SK-N-SH (cell line): ENCODE measurements at regions not wholly inside any gene's neighbourhood (a gene's known extent, or its start where the extent isn't known, plus 50 kb on each side); places are given as distances from the start of the nearest gene placed in this dataset.

Source experiments
- CTCF ChIA-PET: fragments of 300-600, 350-600 bp; formaldehyde crosslinking; extraction: SDS; loops from one replicate; lab custom pipeline; 2021; lab: Yijun Ruan, JAX
- POLR2A ChIA-PET: fragments of 350-600 bp; sonication (Branson Sonifier 250); formaldehyde crosslinking; extraction: SDS; loops from one replicate; lab custom pipeline; 2020; ENCODE audit warnings: antibody characterized with exemption, inconsistent platforms; lab: Yijun Ruan, JAX
- DNase-seq: peaks from one replicate; pipeline ENCODE4 v3.0.0; 2012
- H2AFZ ChIP-seq: fragments of 200-600 bp; sonication (generic); 2 replicates; pipeline ENCODE4 v1.8.1; 2016; ENCODE audit warnings: antibody characterized with exemption, mild to moderate bottlenecking, low read depth
- H3F3A ChIP-seq: fragments of 200-600 bp; sonication (generic); replicated peaks from 2 replicates; pipeline ENCODE3; 2016; ENCODE audit warnings: antibody characterized with exemption, mild to moderate bottlenecking; ENCODE audit not compliant: insufficient read depth
- H3K27ac ChIP-seq, 2 experiments: fragments of 200-500 bp in 1 of 2; fragments of 200-600 bp in 1 of 2; sonication (Bioruptor generic) in 1 of 2; sonication (generic), shearing (Covaris generic) in 1 of 2; 2 replicates each; pipeline versions ENCODE4 v1.5.1 to v1.6.1; 2014 to 2016; ENCODE audit warnings: low read depth in 2 of 2, inconsistent platforms in 1 of 2, low read length in 1 of 2, mild to moderate bottlenecking in 1 of 2, mixed read lengths in 1 of 2
- H3K27me3 ChIP-seq: fragments of 200-600 bp; sonication (generic), shearing (Covaris generic); 2 replicates; pipeline ENCODE4 v1.6.1; 2016; ENCODE audit warnings: mixed run types; ENCODE audit not compliant: insufficient read depth
- H3K36me3 ChIP-seq, 2 experiments: fragments of 200-500 bp in 1 of 2; fragments of 200-600 bp in 1 of 2; sonication (Bioruptor generic) in 1 of 2; sonication (generic) in 1 of 2; replicated peaks in 1 of 2; 2 replicates each; pipeline versions ENCODE3 to v1.5.1; 2014 to 2016; ENCODE audit warnings: low read length in 1 of 2, mild to moderate bottlenecking in 1 of 2; ENCODE audit not compliant: insufficient read depth in 2 of 2, control insufficient read depth in 1 of 2
- H3K4me1 ChIP-seq, 2 experiments: fragments of 200-500 bp in 1 of 2; fragments of 200-600 bp in 1 of 2; sonication (Bioruptor generic) in 1 of 2; sonication (generic), shearing (Covaris generic) in 1 of 2; 2 replicates each; pipeline versions ENCODE4 v1.5.1 to v1.6.1; 2014 to 2016; ENCODE audit warnings: low read depth in 1 of 2, low read length in 1 of 2, mixed run types in 1 of 2; ENCODE audit not compliant: insufficient read depth in 2 of 2, control insufficient read depth in 1 of 2
- H3K4me2 ChIP-seq: fragments of 200-600 bp; sonication (generic), shearing (Covaris generic); 2 replicates; pipeline ENCODE4 v1.6.1; 2017; ENCODE audit warnings: mixed run types
- H3K4me3 ChIP-seq, 2 experiments: fragments of 200-500 bp in 1 of 2; fragments of 200-600 bp in 1 of 2; sonication (Bioruptor generic) in 1 of 2; sonication (generic), shearing (Covaris generic) in 1 of 2; 2 replicates each; pipeline versions ENCODE4 v1.5.1 to v1.8.1; 2014 to 2016; ENCODE audit warnings: low read depth in 2 of 2, inconsistent platforms in 1 of 2, low read length in 1 of 2, mild to moderate bottlenecking in 1 of 2, mixed read lengths in 1 of 2, moderate library complexity in 1 of 2
- H3K79me2 ChIP-seq: fragments of 200-600 bp; sonication (generic); 2 replicates; pipeline ENCODE4 v1.8.1; 2017; ENCODE audit warnings: mild to moderate bottlenecking; ENCODE audit not compliant: insufficient read depth
- H3K9ac ChIP-seq: fragments of 200-600 bp; sonication (generic); 2 replicates; pipeline ENCODE4 v1.6.1; 2017; ENCODE audit warnings: mixed run types
- H3K9me2 ChIP-seq: fragments of 200-600 bp; sonication (generic); 2 replicates; pipeline ENCODE4 v1.6.1; 2017; ENCODE audit warnings: mixed run types
- H3K9me3 ChIP-seq: fragments of 200-600 bp; sonication (generic); 2 replicates; pipeline ENCODE4 v1.6.1; 2017; ENCODE audit warnings: mixed run types, mild to moderate bottlenecking, moderate library complexity
- H4K20me1 ChIP-seq: fragments of 200-600 bp; sonication (generic); 2 replicates; pipeline ENCODE4 v1.6.1; 2017; ENCODE audit warnings: mild to moderate bottlenecking, mixed run types; ENCODE audit not compliant: insufficient read depth
- CHD2 ChIP-seq: fragments of 150-350 bp; IDR thresholded peaks from 2 replicates; pipeline ENCODE4 v1.6.1; 2018; ENCODE audit warnings: low read length; ENCODE audit not compliant: partially characterized antibody
- EZH2phosphoT487 ChIP-seq: fragments of 200-600 bp; sonication (generic); IDR thresholded peaks from 2 replicates; pipeline ENCODE4 v1.6.1; 2017; ENCODE audit warnings: low read depth, mixed run types, mild to moderate bottlenecking, antibody characterized with exemption, moderate library complexity, borderline replicate concordance
- FOSL2 ChIP-seq: IDR thresholded peaks from 2 replicates; pipeline ENCODE4 v1.4.0; 2012; ENCODE audit warnings: low read depth, mild to moderate bottlenecking, moderate library complexity, borderline replicate concordance
- FOXM1 ChIP-seq: IDR thresholded peaks from 2 replicates; pipeline ENCODE4 v1.4.0; 2012; ENCODE audit warnings: low read depth, mild to moderate bottlenecking
- GATA2 ChIP-seq: sonication (generic); formaldehyde crosslinking; IDR thresholded peaks from 2 replicates; pipeline ENCODE4 v1.5.0; 2020; ENCODE audit warnings: mild to moderate bottlenecking, missing genetic modification reagents
- JUND ChIP-seq: IDR thresholded peaks from 2 replicates; pipeline ENCODE4 v1.4.0; 2012
- MEF2A ChIP-seq: IDR thresholded peaks from 2 replicates; pipeline ENCODE4 v1.4.0; 2012; ENCODE audit warnings: low read depth, borderline replicate concordance
- MXI1 ChIP-seq: IDR thresholded peaks from 2 replicates; pipeline ENCODE4 v1.6.1; 2012; ENCODE audit warnings: mild to moderate bottlenecking, low read depth, low read length, improper control_type of control experiment
- NFIC ChIP-seq: IDR thresholded peaks from 2 replicates; pipeline ENCODE4 v1.4.0; 2012; ENCODE audit warnings: borderline replicate concordance
- RAD21 ChIP-seq: IDR thresholded peaks from 2 replicates; pipeline ENCODE4 v1.6.1; 2012; ENCODE audit warnings: mild to moderate bottlenecking, low read length
- RCOR1 ChIP-seq: fragments of 150-350 bp; IDR thresholded peaks from 2 replicates; pipeline ENCODE4 v1.6.1; 2017; ENCODE audit warnings: antibody characterized with exemption, low read length
- REST ChIP-seq: IDR thresholded peaks from 2 replicates; pipeline ENCODE4 v1.6.1; 2012; ENCODE audit warnings: mild to moderate bottlenecking, low read depth, low read length, moderate library complexity
- SMC3 ChIP-seq: IDR thresholded peaks from 2 replicates; pipeline ENCODE4 v1.6.1; 2012; ENCODE audit warnings: low read depth, low read length, improper control_type of control experiment
- TAF1 ChIP-seq: IDR thresholded peaks from 2 replicates; pipeline ENCODE4 v1.6.1; 2012; ENCODE audit warnings: low read depth, mild to moderate bottlenecking, low read length, moderate library complexity, borderline replicate concordance
- USF1 ChIP-seq: IDR thresholded peaks from 2 replicates; pipeline ENCODE4 v1.4.0; 2012; ENCODE audit warnings: low read depth, borderline replicate concordance
- YY1 ChIP-seq: IDR thresholded peaks from 2 replicates; pipeline ENCODE4 v1.4.0; 2012; ENCODE audit warnings: low read depth, mild to moderate bottlenecking
- WGBS: methylation state at CpG from one replicate; pipeline ENCODE4 v1.1.6; 2017; ENCODE audit warnings: low lambda C conversion rate; 5-methylcytosine and 5-hydroxymethylcytosine counted together
- TF ChIP-seq, protein P1 (sequence below): IDR thresholded peaks from 2 replicates; pipeline ENCODE4 v1.4.0; 2012; ENCODE audit warnings: low read depth
- TF ChIP-seq, protein P2 (sequence below): IDR thresholded peaks from 2 replicates; pipeline ENCODE4; 2012
- TF ChIP-seq, protein P3 (sequence below): IDR thresholded peaks from 2 replicates; pipeline ENCODE4 v1.4.0; 2012; ENCODE audit warnings: low read depth, borderline replicate concordance

- TF ChIP-seq, protein P1, sequence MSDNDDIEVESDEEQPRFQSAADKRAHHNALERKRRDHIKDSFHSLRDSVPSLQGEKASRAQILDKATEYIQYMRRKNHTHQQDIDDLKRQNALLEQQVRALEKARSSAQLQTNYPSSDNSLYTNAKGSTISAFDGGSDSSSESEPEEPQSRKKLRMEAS, result no peak
- TF ChIP-seq RCOR1, result no peak
- TF ChIP-seq GATA2 (CRISPR knock-in tag), result no peak
- no peak for TF ChIP-seq CHD2
- no peak for TF ChIP-seq EZH2phosphoT487
- TF ChIP-seq, protein P2, sequence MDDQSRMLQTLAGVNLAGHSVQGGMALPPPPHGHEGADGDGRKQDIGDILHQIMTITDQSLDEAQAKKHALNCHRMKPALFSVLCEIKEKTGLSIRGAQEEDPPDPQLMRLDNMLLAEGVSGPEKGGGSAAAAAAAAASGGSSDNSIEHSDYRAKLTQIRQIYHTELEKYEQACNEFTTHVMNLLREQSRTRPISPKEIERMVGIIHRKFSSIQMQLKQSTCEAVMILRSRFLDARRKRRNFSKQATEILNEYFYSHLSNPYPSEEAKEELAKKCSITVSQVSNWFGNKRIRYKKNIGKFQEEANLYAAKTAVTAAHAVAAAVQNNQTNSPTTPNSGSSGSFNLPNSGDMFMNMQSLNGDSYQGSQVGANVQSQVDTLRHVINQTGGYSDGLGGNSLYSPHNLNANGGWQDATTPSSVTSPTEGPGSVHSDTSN, result no peak
- TF ChIP-seq, protein P3, sequence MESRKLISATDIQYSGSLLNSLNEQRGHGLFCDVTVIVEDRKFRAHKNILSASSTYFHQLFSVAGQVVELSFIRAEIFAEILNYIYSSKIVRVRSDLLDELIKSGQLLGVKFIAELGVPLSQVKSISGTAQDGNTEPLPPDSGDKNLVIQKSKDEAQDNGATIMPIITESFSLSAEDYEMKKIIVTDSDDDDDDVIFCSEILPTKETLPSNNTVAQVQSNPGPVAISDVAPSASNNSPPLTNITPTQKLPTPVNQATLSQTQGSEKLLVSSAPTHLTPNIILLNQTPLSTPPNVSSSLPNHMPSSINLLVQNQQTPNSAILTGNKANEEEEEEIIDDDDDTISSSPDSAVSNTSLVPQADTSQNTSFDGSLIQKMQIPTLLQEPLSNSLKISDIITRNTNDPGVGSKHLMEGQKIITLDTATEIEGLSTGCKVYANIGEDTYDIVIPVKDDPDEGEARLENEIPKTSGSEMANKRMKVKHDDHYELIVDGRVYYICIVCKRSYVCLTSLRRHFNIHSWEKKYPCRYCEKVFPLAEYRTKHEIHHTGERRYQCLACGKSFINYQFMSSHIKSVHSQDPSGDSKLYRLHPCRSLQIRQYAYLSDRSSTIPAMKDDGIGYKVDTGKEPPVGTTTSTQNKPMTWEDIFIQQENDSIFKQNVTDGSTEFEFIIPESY, result no peak
- no peak for TF ChIP-seq SMC3
- TF ChIP-seq MXI1, result no peak
- no peak for TF ChIP-seq FOXM1
- no peak for TF ChIP-seq NFIC
- no peak for TF ChIP-seq MEF2A
- TF ChIP-seq RAD21, result no peak
- no peak for TF ChIP-seq YY1
- no peak for TF ChIP-seq JUND
- no peak for TF ChIP-seq REST
- TF ChIP-seq TAF1, result no peak
- no peak for TF ChIP-seq FOSL2
- no peak for TF ChIP-seq USF1
- TF ChIP-seq, all 33 proteins: peak for 0
- no peak overlapping the region for H3K9ac ChIP-seq
- no peaks in the 10 kb centered on the region for H3K9me2 ChIP-seq
- DNase-seq, result no peak
- H3K79me2 ChIP-seq, result no peaks in the 10 kb centered on the region
- ChIA-PET POLR2A (interaction anchor here (1.0 kb wide), 1 partner anchor 11 kb away, joined by 3 read pairs; no protein-coding TSS in a partner anchor), CTCF (interaction anchor here (1.0 to 1.1 kb wide), 2 partner anchors 9 to 18 kb away, joined by 3 to 4 read pairs; no protein-coding TSS in a partner anchor)
- H3K27me3 ChIP-seq, result no peaks in the 10 kb centered on the region
- peaks cover 0 to 3% of the 10 kb centered on the region in 2 experiments; a peak in 1 of 4 replicates for H3K4me1 ChIP-seq
- H3K27ac ChIP-seq, result no peak overlapping the region
- no peaks in the 10 kb centered on the region for H4K20me1 ChIP-seq
- no peak overlapping the region for H3K4me3 ChIP-seq
- no peak overlapping the region for H3K4me2 ChIP-seq
- no peaks in the 10 kb centered on the region for H3K36me3 ChIP-seq
- no peaks in the 10 kb centered on the region for H3F3A ChIP-seq
- 10% methylated on average over 1 of the region's 1 CpG for WGBS
- H2AFZ ChIP-seq, result no peak overlapping the region
- no peaks in the 10 kb centered on the region for H3K9me3 ChIP-seq
Measured at GRCh38 chr4:152074573-152074972, 313.8 kb upstream of the GATB start.
